ENCODE measurements at regions not wholly inside any gene's neighbourhood (a gene's known extent, or its start where the extent isn't known, plus 50 kb on each side); places are given as distances from the start of the nearest gene placed in this dataset.

- Histone ChIP-seq H3K9me3 (no peaks in the 10 kb centered on the region), H3K4me3 (no peak overlapping the region), H3K27ac (no peak overlapping the region), H3K4me1 (no peaks in the 10 kb centered on the region), H3K4me2 (no peak overlapping the region)
- 54% methylated on average over 17 of the region's 17 CpGs for WGBS (ENCODE audit: missing lambda C conversion rate)
- no peak for ATAC-seq
- FAIRE-seq, result no peak
- DNase-seq (ENCODE audit: low read depth in 1 of 2, low spot score in 1 of 2), result no peak
- POLR2A ChIA-PET, result no interaction called here
- CTCF ChIA-PET, result no interaction called here
- TF ChIP-seq CEBPB (IDR thresholded peaks at IDR 0.05) (no peak), HEYL (CRISPR knock-in tag; IDR thresholded peaks at IDR 0.05) (no peak)
Measured at GRCh38 chr10:125355657-125356056, 195.3 kb upstream of the CTBP2 start.

GRCh38 chr10:125350519-125350918, 190.2 kb upstream of the CTBP2 start:
- no peak overlapping the region for H3K27ac ChIP-seq
- H3K4me2 ChIP-seq, result no peak overlapping the region
- no peak for TF ChIP-seq GATA3 (IDR thresholded peaks at IDR 0.05; ENCODE audit: borderline replicate concordance)
- POLR2A ChIA-PET, result no interaction called here
- H3K4me3 ChIP-seq, result no peak overlapping the region
- DNase-seq (ENCODE audit: low read depth in 1 of 2, low spot score in 1 of 2), result no peak
- FAIRE-seq, result no peak
- H3K4me1 ChIP-seq, result no peaks in the 10 kb centered on the region
- H3K9me3 ChIP-seq, result no peaks in the 10 kb centered on the region
- 46% methylated on average over 2 of the region's 2 CpGs for WGBS (ENCODE audit: missing lambda C conversion rate)
- CTCF ChIA-PET, result interaction anchor here (1.2 kb wide), 2 partner anchors 7 to 189 kb away, joined by 3 read pairs; no protein-coding TSS in a partner anchor
- no peak for ATAC-seq

GRCh38 chr10:125348536-125348935, 188.2 kb upstream of the CTBP2 start:
- H3K4me2 ChIP-seq, result no peak overlapping the region
- no peak overlapping the region for H3K27ac ChIP-seq
- 30% methylated on average over 2 of the region's 2 CpGs for WGBS (ENCODE audit: missing lambda C conversion rate)
- ChIA-PET POLR2A (no interaction called here), CTCF (interaction anchor here (1.2 kb wide), 1 partner anchor 104 kb away, joined by 3 read pairs; no protein-coding TSS in a partner anchor)
- no peak overlapping the region for H3K4me3 ChIP-seq
- H3K4me1 ChIP-seq, result peaks cover 9% of the 10 kb centered on the region
- ATAC-seq, result no peak
- FAIRE-seq, result no peak
- H3K9me3 ChIP-seq, result no peaks in the 10 kb centered on the region
- TF ChIP-seq RAD21 (conservative IDR thresholded peaks at IDR 0.05 in 1 of 2, IDR thresholded peaks at IDR 0.05 in 1 of 2) (no peak), PHF8 (IDR thresholded peaks at IDR 0.05; ENCODE audit: borderline replicate concordance, low read depth) (no peak)
- no peak for DNase-seq (ENCODE audit: low read depth in 1 of 2, low spot score in 1 of 2)

GRCh38 chr10:125344573-125345171, 184.3 kb upstream of the CTBP2 start:
- ChIA-PET CTCF (interaction anchor here (1.1 kb wide), 1 partner anchor 13 kb away, joined by 3 read pairs; no protein-coding TSS in a partner anchor), POLR2A (no interaction called here)
- peak overlapping the region; percentile 81 for H3K4me2 ChIP-seq
- WGBS (ENCODE audit: missing lambda C conversion rate), result 28% methylated on average over 19 of the region's 19 CpGs
- peak; percentile 76 to 80 for ATAC-seq
- FAIRE-seq, result no peak
- peak overlapping the region in 1 of 2 experiments; percentile 51; a peak in 2 of 6 replicates for H3K27ac ChIP-seq
- H3K4me1 ChIP-seq, result peaks cover 9% of the 10 kb centered on the region
- peak in 1 of 2 experiments; percentile 23 for DNase-seq (ENCODE audit: low read depth in 1 of 2, low spot score in 1 of 2)
- TF ChIP-seq MAFK (IDR thresholded peaks at IDR 0.05; ENCODE audit: partially characterized antibody), result no peak
- TF ChIP-seq, protein P1, sequence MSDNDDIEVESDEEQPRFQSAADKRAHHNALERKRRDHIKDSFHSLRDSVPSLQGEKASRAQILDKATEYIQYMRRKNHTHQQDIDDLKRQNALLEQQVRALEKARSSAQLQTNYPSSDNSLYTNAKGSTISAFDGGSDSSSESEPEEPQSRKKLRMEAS (IDR thresholded peaks at IDR 0.05), result peak; percentile 18; the same call in 1 of the 2 replicates
- 0 out of 3 replicates have a peak, but pooled peaks cover 3% of the 10 kb centered on the region for H3K9me3 ChIP-seq
- H3K4me3 ChIP-seq, result peak overlapping the region; percentile 34

DNA sequence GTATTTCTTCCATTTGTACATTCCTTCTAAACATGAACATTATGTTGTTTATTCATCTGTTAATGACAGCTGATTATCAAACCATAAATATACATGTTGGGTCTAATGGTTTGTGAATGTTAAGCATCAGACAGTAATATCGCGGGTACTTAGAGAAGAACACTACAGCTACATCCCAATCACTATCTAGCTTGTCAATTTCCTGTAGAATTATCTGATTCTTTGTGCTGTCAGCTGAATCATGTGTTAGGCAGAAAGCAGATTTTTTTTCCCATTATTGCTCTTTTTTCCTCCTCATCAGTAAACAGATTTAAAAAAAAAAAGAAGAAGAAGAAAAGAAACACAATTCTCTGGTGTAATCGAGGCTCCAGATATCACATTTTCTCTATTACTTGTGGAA, 183.6 kb upstream of the CTBP2 start:
- Histone ChIP-seq H3K4me1 (peaks cover 9% of the 10 kb centered on the region), H3K4me2 (no peak overlapping the region; the same call in 2 of the 3 replicates), H3K27ac (no peak overlapping the region), H3K4me3 (no peak overlapping the region), H3K9me3 (0 out of 3 replicates have a peak, but pooled peaks cover 3% of the 10 kb centered on the region)
- 71% methylated on average over 3 of the region's 3 CpGs for WGBS (ENCODE audit: missing lambda C conversion rate)
- ChIA-PET CTCF (interaction anchor here (0.8 to 3.3 kb wide), 6 partner anchors 10 to 383 kb away, joined by 3 to 9 read pairs (median 4); no protein-coding TSS in a partner anchor), POLR2A (no interaction called here)
- no peak for DNase-seq (ENCODE audit: low read depth in 1 of 2, low spot score in 1 of 2)
- no peak for FAIRE-seq
- no peak for TF ChIP-seq NPAS2 (CRISPR knock-in tag; IDR thresholded peaks at IDR 0.05; ENCODE audit: borderline replicate concordance)
- TF ChIP-seq, protein P2, sequence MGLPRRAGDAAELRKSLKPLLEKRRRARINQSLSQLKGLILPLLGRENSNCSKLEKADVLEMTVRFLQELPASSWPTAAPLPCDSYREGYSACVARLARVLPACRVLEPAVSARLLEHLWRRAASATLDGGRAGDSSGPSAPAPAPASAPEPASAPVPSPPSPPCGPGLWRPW (IDR thresholded peaks at IDR 0.05), result no peak
- no peak for TF ChIP-seq HDAC2 (IDR thresholded peaks at IDR 0.05)
- TF ChIP-seq EHF (CRISPR knock-in tag; IDR thresholded peaks at IDR 0.05), result no peak
- TF ChIP-seq, protein P1 (IDR thresholded peaks at IDR 0.05), result no peak
- no peak for TF ChIP-seq ZFP36 (IDR thresholded peaks at IDR 0.05; ENCODE audit: borderline replicate concordance, partially characterized antibody)
- no peak for TF ChIP-seq KDM1A (IDR thresholded peaks at IDR 0.05; ENCODE audit: low read depth)
- TF ChIP-seq RFX5 (IDR thresholded peaks at IDR 0.05), result no peak
- TF ChIP-seq GATA3 (IDR thresholded peaks at IDR 0.05; ENCODE audit: borderline replicate concordance), result no peak
- no peak for TF ChIP-seq HOXB5 (CRISPR knock-in tag; IDR thresholded peaks at IDR 0.05)
- TF ChIP-seq, protein P3, sequence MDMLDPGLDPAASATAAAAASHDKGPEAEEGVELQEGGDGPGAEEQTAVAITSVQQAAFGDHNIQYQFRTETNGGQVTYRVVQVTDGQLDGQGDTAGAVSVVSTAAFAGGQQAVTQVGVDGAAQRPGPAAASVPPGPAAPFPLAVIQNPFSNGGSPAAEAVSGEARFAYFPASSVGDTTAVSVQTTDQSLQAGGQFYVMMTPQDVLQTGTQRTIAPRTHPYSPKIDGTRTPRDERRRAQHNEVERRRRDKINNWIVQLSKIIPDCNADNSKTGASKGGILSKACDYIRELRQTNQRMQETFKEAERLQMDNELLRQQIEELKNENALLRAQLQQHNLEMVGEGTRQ (IDR thresholded peaks at IDR 0.05), result no peak
- ATAC-seq, result no peak

Measured in A549 (cell line).